CD4-positive, alpha-beta T cell (primary cell): ENCODE measurements at regions not wholly inside any gene's neighbourhood (a gene's known extent, or its start where the extent isn't known, plus 50 kb on each side); places are given as distances from the start of the nearest gene placed in this dataset.

Source experiments
- ATAC-seq: fragments of 200-7000 bp; cut with Tn5 transposase; one replicate; pipeline ENCODE4 v1.10.0; 2022; ENCODE audit warnings: mild to moderate bottlenecking; ENCODE audit not compliant: poor library complexity
- CTCF ChIA-PET: fragments of 350-600 bp; sonication (Branson Sonifier 250); formaldehyde crosslinking; loops from one replicate; lab custom pipeline; 2021; ENCODE audit warnings: antibody characterized with exemption, inconsistent platforms; lab: Charles Lee
- POLR2A ChIA-PET: fragments of 350-600 bp; sonication (Branson Sonifier 250); formaldehyde crosslinking; loops from one replicate; lab custom pipeline; 2021; ENCODE audit warnings: antibody characterized with exemption, inconsistent platforms; lab: Charles Lee
- DNase-seq, 14 experiments: peaks; one replicate each; pipeline ENCODE4 v3.0.0-alpha.2; 2013 to 2020; ENCODE audit warnings: mixed read lengths in 2 of 14
- H3K27ac ChIP-seq, 2 donors: one replicate each; pipeline versions ENCODE4 v1.5.1 to v1.7.0; 2013; ENCODE audit warnings: low read length in 2 of 2, low read depth in 1 of 2, mild to moderate bottlenecking in 1 of 2
- H3K27me3 ChIP-seq, 2 experiments: 1 replicate in 1 of 2; 2 replicates in 1 of 2; pipeline versions ENCODE4 v1.6.1 to v1.7.0; 2013; ENCODE audit warnings: low read length in 2 of 2, control low read depth in 1 of 2, mild to moderate bottlenecking in 1 of 2, moderate library complexity in 1 of 2; ENCODE audit not compliant: insufficient read depth in 2 of 2, control insufficient read depth in 1 of 2
- H3K36me3 ChIP-seq: one replicate; pipeline ENCODE4 v1.6.1; 2013; ENCODE audit warnings: low read length, control low read depth; ENCODE audit not compliant: insufficient read depth
- H3K4me1 ChIP-seq: one replicate; pipeline ENCODE4 v1.6.1; 2013; ENCODE audit warnings: low read length, control low read depth; ENCODE audit not compliant: insufficient read depth
- H3K4me3 ChIP-seq: one replicate; pipeline ENCODE4 v1.5.1; 2013; ENCODE audit warnings: mild to moderate bottlenecking, low read length, moderate library complexity
- H3K9me3 ChIP-seq, 2 experiments: 1 replicate in 1 of 2; 2 replicates in 1 of 2; pipeline versions ENCODE4 v1.6.1 to v1.7.0; 2013; ENCODE audit warnings: low read length in 2 of 2, mild to moderate bottlenecking in 2 of 2, control low read depth in 1 of 2, moderate library complexity in 1 of 2; ENCODE audit not compliant: control insufficient read depth in 1 of 2, insufficient read depth in 1 of 2
- H3K27ac Mint-ChIP-seq: one replicate; pipeline ENCODE4 v1.8.0; 2020; ENCODE audit warnings: mixed read lengths
- H3K27me3 Mint-ChIP-seq: one replicate; pipeline ENCODE4 v1.8.0; 2021; ENCODE audit warnings: mixed read lengths
- H3K36me3 Mint-ChIP-seq: one replicate; pipeline ENCODE4 v1.8.0; 2021; ENCODE audit warnings: low read depth, mixed read lengths
- H3K4me1 Mint-ChIP-seq: one replicate; pipeline ENCODE4 v1.8.0; 2021; ENCODE audit warnings: low read depth, mixed read lengths
- H3K4me3 Mint-ChIP-seq: one replicate; pipeline ENCODE4 v1.8.0; 2020; ENCODE audit warnings: mild to moderate bottlenecking, mixed read lengths
- H3K9me3 Mint-ChIP-seq: one replicate; pipeline ENCODE4 v1.8.0; 2020; ENCODE audit warnings: mixed read lengths
- CTCF ChIP-seq: fragments of 200-600 bp; IDR thresholded peaks from one replicate; pipeline ENCODE4 v1.8.0; 2022; ENCODE audit warnings: antibody characterized with exemption, mild to moderate bottlenecking
- intact Hi-C, 2 experiments: fragments of 100-400 bp; cut with DNase I in 1 of 2; cut with micrococcal nuclease in 1 of 2; formaldehyde crosslinking; loops; one replicate each; pipeline versions ENCODE4 v1.15.1 to v1.9.0; 2023 to 2025; cut with DNase I, micrococcal nuclease

GRCh38 chr5:100249884-100250269 lies 285.3 kb upstream of the FAM174A start:
- Mint-ChIP-seq H3K4me1 (no peaks in the 10 kb centered on the region), H3K27me3 (no peaks in the 10 kb centered on the region), H3K4me3 (no peak overlapping the region), H3K36me3 (no peaks in the 10 kb centered on the region), H3K27ac (no peak overlapping the region), H3K9me3 (no peaks in the 10 kb centered on the region)
- H3K9me3 ChIP-seq, result no peaks in the 10 kb centered on the region
- CTCF ChIA-PET, result no interaction called here
- ATAC-seq (no peak), DNase-seq (no peak)
- H3K27ac ChIP-seq, result no peak overlapping the region
- H3K4me3 ChIP-seq, result no peak overlapping the region
- H3K27me3 ChIP-seq, result no peaks in the 10 kb centered on the region
- no peak for TF ChIP-seq CTCF
- no peaks in the 10 kb centered on the region for H3K4me1 ChIP-seq
- POLR2A ChIA-PET, result no interaction called here
- no peaks in the 10 kb centered on the region for H3K36me3 ChIP-seq
- intact Hi-C loops, result no loop called here

GRCh38 chr5:100249211-100249883 lies 285.8 kb upstream of the FAM174A start:
- POLR2A ChIA-PET, result no interaction called here
- Histone ChIP-seq H3K36me3 (no peaks in the 10 kb centered on the region), H3K4me1 (no peaks in the 10 kb centered on the region), H3K27ac (no peak overlapping the region), H3K9me3 (no peaks in the 10 kb centered on the region), H3K4me3 (no peak overlapping the region), H3K27me3 (no peaks in the 10 kb centered on the region)
- no peak for ATAC-seq
- Mint-ChIP-seq H3K27ac (no peak overlapping the region), H3K4me3 (no peak overlapping the region), H3K27me3 (no peaks in the 10 kb centered on the region), H3K4me1 (no peaks in the 10 kb centered on the region), H3K36me3 (no peaks in the 10 kb centered on the region), H3K9me3 (no peaks in the 10 kb centered on the region)
- TF ChIP-seq CTCF, result no peak
- CTCF ChIA-PET, result no interaction called here
- DNase-seq, result no peak
- intact Hi-C loops, result no loop called here

GRCh38 chr5:100232736-100233135 lies 302.4 kb upstream of the FAM174A start:
- Histone ChIP-seq H3K27ac (no peak overlapping the region), H3K9me3 (peaks cover 0 to 4% of the 10 kb centered on the region in 2 experiments), H3K4me3 (no peak overlapping the region), H3K36me3 (no peaks in the 10 kb centered on the region), H3K4me1 (no peaks in the 10 kb centered on the region), H3K27me3 (no peaks in the 10 kb centered on the region)
- H3K36me3 Mint-ChIP-seq, result no peaks in the 10 kb centered on the region
- H3K9me3 Mint-ChIP-seq, result peaks cover 13% of the 10 kb centered on the region
- CTCF ChIA-PET, result no interaction called here
- TF ChIP-seq CTCF, result no peak
- no peak for ATAC-seq
- H3K4me3 Mint-ChIP-seq, result no peak overlapping the region
- intact Hi-C loops, result no loop called here
- no peaks in the 10 kb centered on the region for H3K4me1 Mint-ChIP-seq
- H3K27ac Mint-ChIP-seq, result no peak overlapping the region
- no peaks in the 10 kb centered on the region for H3K27me3 Mint-ChIP-seq
- no peak for DNase-seq
- POLR2A ChIA-PET, result no interaction called here
